GM21367 (cell line): ENCODE measurements at regions not wholly inside any gene's neighbourhood (a gene's known extent, or its start where the extent isn't known, plus 50 kb on each side); places are given as distances from the start of the nearest gene placed in this dataset.

ENCODE experiments used
- ATAC-seq: cut with Tn5 transposase; IDR thresholded peaks from one replicate; pipeline ENCODE4 v1.9.1; 2021; ENCODE audit not compliant: unreplicated experiment

DNA sequence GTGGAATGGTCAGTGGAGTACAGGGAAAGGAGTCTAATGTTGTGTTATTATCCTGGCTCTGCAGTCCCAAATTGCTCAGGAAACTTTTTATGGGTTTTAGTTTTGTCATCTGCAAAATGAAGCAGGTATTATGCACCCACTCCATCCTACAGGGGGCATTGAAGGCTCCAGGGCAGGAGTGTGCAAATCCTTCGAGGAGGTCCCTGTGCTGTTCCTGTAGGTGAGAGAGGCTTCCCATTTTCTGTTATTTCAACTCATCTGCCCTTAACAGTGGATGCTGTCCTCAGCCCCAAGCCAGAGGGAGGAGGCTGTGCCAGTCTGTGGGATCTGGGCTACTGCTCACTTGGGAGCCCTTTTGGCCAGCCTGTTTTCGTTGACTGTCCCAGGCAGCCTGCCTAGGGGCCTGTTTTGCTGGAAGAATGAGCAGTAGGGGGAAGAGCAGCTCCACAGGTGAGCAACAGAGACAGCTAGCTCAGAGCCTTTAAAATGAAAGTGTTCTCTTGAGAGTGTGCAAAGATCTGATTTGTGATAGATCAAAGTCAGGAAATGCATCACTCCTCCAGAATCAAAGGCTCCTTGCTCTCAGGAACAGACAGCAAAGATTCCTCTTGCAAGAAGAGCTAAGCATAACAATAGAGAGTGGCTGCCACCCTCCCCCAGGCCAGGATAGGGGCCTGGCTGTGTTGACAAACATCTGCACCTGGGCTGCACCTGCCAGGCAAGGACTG is 317.6 kb upstream of the PROX1 start:
- no peak for ATAC-seq

GRCh38 chr1:213670692-213671023 is 317.1 kb upstream of the PROX1 start:
- ATAC-seq = no peak

- ATAC-seq = no peak
These were observed 312.7 kb upstream of the PROX1 start for GRCh38 chr1:213675043-213675442.

DNA sequence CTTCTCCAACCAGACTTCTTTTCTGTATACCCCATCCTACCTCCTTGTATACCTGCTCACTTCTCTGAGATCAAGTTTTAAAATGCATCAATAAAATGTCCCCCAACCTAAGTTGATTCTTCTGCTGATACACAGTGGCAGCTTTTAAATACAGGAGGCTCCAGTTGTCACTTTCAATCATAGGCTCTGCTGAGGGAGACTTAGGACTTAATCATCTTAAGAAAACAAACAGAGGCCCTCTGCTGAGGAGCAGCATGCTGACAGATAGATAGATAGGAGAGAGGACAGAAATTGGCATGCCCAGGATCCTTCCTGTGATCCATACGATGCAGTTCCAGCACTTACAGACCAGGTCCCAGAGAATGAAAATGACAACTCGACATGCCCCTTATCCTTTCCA is 311.0 kb upstream of the PROX1 start:
- no peak for ATAC-seq

DNA sequence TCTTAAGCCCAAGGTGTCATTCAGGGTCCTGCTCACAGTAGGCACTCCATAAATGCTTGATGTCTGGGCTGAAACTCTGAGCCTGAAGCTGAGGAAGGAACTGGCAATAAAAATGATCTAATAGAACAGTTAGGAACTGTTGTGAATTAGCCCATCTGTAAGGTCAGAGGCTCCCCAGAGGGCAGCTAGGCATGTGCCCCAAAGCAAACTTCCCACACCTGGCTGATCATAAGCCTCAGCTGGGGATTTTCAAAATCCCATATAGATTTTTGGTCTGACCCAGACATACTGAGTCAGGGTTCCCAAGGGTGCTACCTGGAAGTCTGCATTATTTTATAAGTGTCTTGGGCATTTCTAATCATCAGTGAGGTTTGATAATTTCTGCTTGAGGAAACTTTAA is 309.4 kb upstream of the PROX1 start:
- ATAC-seq = no peak

DNA sequence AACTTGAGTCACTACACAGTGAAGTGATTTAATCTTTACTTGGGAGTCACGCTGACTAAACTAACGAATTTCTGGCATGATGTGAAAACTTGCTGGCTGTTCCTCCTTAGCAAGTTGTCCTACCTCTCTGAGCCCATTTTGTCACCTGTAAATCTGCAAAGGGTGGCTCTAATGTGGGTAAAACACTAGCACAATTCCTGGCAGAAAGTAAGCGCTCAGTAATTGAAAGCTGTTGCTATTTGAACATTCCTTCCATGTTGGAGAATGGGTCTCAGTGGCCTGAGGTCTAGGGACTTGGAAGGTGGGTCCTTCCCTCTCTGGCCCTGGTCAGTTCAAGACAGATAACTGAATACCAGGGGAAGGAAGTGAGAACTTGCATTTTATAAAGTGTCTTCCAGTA is 309.0 kb upstream of the PROX1 start:
- ATAC-seq = no peak

DNA sequence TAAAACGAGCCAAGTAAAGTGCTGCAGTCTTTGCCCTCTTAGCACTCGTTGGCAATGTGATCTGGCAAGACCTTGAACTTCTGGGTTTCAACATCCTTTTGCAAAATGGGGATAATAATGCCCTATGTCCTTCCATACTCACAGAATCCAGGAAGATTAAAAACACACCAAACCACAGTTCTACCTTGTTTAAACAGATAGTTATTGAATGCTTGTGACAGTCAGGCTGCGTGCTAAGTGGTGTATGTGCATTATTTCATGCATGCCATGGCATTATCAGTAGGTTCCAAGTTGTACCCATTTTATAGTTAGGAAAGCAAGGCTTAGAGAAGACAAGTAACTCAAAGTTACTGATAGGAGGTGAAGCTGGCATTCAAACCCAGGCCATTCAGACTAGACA is 308.6 kb upstream of the PROX1 start:
- ATAC-seq = no peak

DNA sequence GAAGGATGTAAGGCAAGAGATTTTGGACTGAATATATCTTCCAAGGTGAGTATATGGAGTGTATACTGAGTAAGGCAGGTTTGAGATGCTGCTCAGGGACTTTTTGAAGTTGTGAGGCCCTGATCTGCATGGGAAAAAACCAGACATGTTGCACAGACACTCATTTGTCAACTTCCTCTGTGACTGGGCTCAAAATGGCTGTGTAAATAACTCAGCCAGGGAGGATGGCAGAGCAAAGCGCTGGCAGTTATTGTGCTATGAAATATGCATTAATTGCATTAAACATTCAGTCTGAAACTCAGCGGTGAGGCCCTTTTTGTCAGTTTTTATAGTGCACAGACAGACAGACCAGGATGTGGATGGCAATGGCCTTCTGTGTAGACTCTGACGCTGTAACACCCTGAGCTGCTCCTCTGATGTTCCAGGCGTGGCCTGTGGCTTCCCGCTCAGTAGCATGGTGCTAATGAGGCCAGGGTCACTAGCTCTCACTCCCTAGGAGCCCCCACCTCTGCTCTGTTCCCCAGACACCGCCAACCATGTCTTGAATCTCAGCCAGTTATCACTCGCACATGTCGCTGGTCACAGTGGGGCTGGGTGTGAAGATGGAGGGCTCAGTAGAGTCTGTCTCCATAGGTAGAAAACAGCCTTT is 307.0 kb upstream of the PROX1 start:
- no peak for ATAC-seq

DNA sequence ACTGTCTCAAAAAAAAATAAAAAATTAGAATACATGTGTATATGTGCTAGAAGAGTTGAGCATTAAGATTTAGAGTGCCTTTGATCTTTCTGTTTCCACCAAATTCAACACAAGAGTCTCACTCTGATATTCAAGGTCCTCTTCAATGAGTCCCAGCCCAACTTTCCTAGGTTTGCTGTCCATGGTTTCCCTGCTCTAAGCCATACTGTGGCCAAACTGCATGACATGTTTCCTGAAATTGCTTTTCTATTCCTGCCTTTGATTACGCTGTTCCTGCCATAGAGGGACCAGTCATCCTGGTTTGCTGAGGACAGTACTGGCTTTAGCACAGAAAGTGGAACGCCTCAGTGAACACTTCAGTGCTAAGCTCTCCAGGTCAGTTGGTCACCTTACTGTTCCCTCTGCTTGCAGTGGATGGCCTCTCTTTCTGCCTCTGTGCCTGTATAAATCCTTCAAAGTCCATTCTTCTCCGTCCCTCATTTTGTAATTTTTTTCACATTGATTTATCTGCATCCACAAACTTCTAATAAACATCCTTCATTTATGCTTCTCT is 305.9 kb upstream of the PROX1 start:
- no peak for ATAC-seq

DNA sequence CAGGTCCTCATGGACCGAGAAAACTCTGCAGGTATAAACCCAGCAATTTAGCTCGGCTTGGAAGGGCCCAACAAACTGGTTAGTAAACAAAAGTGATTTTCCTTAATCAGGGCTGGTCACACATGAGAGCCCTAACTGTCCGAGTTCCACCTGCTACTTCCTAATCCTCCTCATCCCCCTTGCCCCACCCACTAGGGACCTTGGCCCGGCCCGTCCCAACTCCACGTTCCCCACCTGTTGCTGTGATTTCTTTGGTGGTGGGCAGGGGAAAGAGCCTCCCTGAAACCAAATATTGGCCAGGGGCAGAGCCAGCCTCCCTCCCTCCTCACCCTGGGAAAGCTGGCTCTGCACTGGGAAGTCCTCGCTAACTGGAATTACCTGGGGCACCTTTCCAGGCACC is 304.2 kb upstream of the PROX1 start:
- no peak for ATAC-seq

DNA sequence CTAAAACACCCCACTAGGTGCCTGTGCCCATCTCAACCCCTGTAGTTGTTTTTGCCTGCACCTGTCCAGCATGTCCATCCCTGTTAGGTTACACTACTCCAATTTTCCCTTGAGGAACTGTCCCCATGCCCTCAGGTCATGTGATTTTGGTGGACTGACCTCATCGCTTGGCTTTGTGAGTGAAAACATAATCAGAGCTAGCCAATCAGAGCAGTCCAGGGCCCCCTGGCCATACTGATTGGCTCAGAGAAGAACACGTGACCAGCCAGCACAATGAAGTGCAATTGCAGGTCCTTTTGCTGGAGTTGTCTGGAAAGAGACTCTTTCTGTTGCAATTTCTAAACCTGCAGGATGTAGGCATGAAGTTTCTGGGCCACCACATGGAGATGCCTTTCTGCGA is 303.3 kb upstream of the PROX1 start:
- ATAC-seq = no peak

DNA sequence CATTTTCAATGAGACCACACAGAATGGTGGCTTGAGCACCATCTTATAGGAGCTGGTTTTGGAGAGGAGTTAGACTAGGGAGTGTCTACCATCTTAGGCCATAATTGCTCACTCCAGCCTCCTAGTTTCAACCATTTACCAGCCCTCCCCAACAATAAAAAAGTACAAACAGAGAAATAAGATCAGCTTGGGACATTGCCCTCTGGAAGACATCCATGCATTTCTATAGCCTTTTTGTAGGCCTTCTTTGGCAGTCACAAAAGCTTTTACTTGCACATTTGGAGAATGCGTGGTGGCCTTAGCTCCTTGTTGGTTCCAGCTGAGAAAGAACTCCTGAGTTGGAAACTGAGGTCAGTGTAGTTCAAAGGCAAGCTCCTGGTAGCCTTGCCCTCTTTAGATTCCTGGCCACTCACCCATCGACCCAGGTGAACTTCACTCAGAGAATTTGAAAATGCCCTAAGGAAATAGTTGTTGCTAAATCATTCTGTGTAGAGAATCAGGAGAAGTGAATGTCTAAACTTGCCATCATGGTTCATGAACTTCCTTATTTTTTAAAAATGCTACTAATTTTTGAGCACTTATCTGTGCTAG is 301.7 kb upstream of the PROX1 start:
- ATAC-seq = no peak

DNA sequence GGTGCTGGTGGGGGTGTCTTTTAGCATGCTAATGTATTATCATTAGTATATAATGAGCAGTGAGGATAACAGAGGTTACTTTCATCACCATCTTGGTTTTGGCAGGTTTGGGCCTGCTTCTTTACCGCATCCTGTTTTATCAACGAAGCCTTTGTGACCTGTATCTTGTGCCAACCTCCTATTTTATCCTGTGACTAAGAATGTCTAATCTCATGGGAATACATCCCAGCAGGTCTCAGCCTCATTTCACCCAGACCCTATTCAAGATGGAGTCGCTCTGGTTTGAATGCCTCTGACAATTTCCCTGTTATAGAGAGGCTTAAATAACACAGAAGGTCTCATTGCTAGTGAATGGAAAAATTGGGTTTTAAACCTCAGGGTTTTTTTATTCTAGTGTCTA is 300.8 kb upstream of the PROX1 start:
- no peak for ATAC-seq

DNA sequence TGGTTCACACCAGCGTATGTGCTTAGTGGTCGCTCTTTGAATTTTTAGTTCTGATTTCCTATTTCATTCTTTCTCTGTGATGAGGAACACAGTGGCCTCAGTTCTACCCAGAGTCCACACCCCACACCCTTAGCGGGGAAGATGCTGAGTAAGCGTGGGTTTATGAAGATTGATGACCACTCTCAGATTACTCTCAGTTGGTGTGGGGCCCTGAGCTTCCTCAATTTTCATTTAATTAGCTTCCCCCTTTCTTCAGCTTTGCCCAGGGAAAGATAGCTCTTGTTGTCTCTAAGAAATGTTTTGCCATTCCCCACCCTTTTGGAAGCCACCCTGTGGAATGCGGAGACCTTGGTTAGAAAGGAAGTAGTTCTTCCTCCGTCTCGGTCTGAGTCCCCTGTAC is 299.9 kb upstream of the PROX1 start:
- ATAC-seq = no peak

DNA sequence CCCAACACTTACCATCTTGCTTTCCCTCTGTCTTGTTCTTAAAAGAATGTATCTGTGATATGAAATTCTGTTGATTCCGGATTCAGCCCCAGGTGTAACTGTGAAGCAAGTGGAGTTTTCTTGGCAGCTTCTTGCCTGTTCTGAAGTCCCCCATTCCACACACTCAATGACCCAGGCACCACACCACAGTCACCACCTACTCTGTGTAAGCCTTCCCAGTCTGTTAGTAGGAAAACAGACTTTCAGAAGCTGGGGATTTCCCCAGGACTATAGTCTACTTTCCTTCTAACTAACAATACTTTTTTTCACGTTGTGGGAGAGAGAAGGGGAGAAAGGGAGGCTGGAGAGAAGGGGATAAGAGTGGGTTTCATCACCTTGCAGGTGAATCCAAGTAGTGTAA is 299.1 kb upstream of the PROX1 start:
- no peak for ATAC-seq

DNA sequence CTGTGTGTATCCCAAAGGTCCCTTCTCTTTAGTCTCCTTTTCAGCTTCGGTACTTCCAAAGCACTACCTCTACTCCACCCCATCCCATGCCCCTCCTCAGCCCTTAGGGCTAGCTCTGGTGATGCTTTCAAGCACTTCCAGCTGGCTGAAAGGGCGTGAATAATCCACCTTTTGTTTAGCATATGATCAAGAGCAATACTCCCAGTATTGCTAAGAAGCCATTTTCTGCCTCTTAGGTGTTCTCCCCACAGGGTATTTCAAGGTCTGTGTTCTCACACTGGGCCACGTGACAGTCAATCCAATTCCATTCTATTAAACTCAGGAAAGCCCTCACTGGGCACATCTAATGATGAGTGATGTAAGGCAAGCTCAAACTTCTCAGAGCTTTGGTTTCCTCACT is 298.5 kb upstream of the PROX1 start:
- ATAC-seq = no peak

GRCh38 chr1:213690341-213690917 is 297.3 kb upstream of the PROX1 start:
- ATAC-seq = no peak

DNA sequence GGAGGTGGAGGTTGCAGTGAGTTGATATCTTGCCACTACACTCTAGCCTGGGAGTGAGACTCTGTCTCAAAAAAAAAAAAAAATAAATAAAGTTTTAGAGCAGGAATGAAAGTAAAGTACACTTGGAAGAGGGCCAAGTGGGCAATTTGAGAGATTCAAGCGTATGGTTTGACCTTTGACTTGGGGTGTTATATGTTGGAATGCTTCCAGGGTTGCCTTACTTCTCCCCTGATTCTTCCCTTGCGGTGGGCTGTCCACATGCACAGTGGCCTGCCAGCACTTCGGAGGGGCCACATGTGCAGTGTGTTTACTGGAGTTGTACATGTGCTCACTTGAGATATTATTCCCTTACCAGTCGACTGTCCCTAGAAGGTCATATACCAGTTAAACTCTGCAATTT is 295.5 kb upstream of the PROX1 start:
- ATAC-seq = no peak

- no peak for ATAC-seq
These were observed 293.9 kb upstream of the PROX1 start for GRCh38 chr1:213693864-213694263.

GRCh38 chr1:213697192-213697802 is 290.5 kb upstream of the PROX1 start:
- ATAC-seq = no peak

DNA sequence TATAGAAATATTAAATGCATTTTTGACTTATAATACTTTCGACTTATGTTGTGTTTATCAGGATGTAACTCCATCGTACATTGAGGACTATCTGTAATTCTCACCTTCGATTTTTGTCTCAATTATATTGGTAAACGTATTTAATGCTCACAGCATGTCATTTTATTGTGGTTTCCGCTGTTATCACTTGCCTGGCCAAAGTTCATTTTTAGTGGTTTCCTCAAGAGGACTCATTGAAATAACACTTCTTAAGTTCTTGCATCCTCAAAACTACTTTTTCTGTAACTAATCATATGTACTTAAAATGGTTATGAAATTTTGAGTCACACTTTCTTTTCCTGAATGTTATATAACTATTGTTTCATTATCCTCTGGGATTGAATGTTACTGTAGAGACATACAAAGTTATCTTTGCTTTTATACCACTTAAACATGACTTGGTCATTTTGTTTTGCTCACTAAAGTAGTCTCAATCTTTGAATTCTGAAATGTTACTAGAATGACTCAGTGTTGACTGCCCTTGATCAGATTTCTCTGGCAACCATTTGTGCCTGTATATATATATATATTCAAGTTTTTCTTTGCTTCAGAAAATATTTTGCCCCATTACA is 289.6 kb upstream of the PROX1 start:
- no peak for ATAC-seq
